Endothelial cell of umbilical vein (primary cell): ENCODE measurements at regions not wholly inside any gene's neighbourhood (a gene's known extent, or its start where the extent isn't known, plus 50 kb on each side); places are given as distances from the start of the nearest gene placed in this dataset.

Source experiments
- BruUV-seq: library from RNA; stranded (reverse); fragments of 400-500 nt; replicated peaks from 2 replicates; lab custom pipeline; 2021; lab: Mats Ljungman, UMichigan
- CTCF ChIA-PET: fragments of 300-600, 350-600 bp; sonication (Branson Sonifier 250); formaldehyde crosslinking; loops from one replicate; lab custom pipeline; 2021; ENCODE audit warnings: antibody characterized with exemption, inconsistent platforms; lab: Charles Lee
- POLR2A ChIA-PET: fragments of 300-600, 350-600 bp; sonication (Branson Sonifier 250); formaldehyde crosslinking; loops from one replicate; lab custom pipeline; 2021; ENCODE audit warnings: antibody characterized with exemption, inconsistent platforms; lab: Charles Lee
- DNase-seq: peaks from one replicate; pipeline ENCODE4 v3.0.0-alpha.2; 2011; ENCODE audit warnings: low read depth, low spot score
- FAIRE-seq: peaks from 2 replicates; lab custom pipeline; 2011; peaks lifted over from hg19 to GRCh38; lab: Jason Lieb, UNC
- H2AFZ ChIP-seq: 2 replicates; pipeline ENCODE4 v1.6.0; 2012; ENCODE audit warnings: low read depth, low read length, control low read depth, inconsistent platforms
- H3K27ac ChIP-seq: 2 replicates; pipeline ENCODE4 v1.5.1; 2011; ENCODE audit warnings: low read depth, mild to moderate bottlenecking, control low read depth, low read length, moderate library complexity; ENCODE audit not compliant: insufficient read depth
- H3K27me3 ChIP-seq, 2 experiments: 2 replicates each; pipeline versions ENCODE4 v1.6.0 to v1.6.1; 2011; ENCODE audit warnings: low read length in 2 of 2, mixed read lengths in 1 of 2; ENCODE audit not compliant: control insufficient read depth in 2 of 2, insufficient read depth in 2 of 2
- H3K36me3 ChIP-seq, 2 experiments: 2 replicates in 1 of 2; 3 replicates in 1 of 2; pipeline ENCODE4 v1.5.1; 2011; ENCODE audit warnings: low read length in 2 of 2, mild to moderate bottlenecking in 1 of 2, moderate library complexity in 1 of 2; ENCODE audit not compliant: control insufficient read depth in 2 of 2, insufficient read depth in 2 of 2; ENCODE audit errors: extremely low read depth in 1 of 2
- H3K4me1 ChIP-seq: 3 replicates; pipeline ENCODE4 v1.5.1; 2011; ENCODE audit warnings: mild to moderate bottlenecking, low read length; ENCODE audit not compliant: control insufficient read depth, insufficient read depth; ENCODE audit errors: extremely low read depth
- H3K4me2 ChIP-seq: 2 replicates; pipeline ENCODE4 v1.6.1; 2011; ENCODE audit warnings: low read length, control low read depth, mixed read lengths; ENCODE audit not compliant: insufficient read depth
- H3K4me3 ChIP-seq, 3 experiments: fragments of 200-600 bp in 1 of 3; sonication (generic), shearing (Covaris generic) in 1 of 3; replicated peaks in 1 of 3; 2 replicates each; pipeline ENCODE4 v1.5.1; 2011 to 2016; ENCODE audit warnings: control low read depth in 3 of 3, low read length in 3 of 3, mild to moderate bottlenecking in 2 of 3, inconsistent platforms in 1 of 3, low read depth in 1 of 3, moderate library complexity in 1 of 3; ENCODE audit not compliant: insufficient read depth in 1 of 3
- H3K79me2 ChIP-seq: 2 replicates; pipeline ENCODE4 v1.6.0; 2012; ENCODE audit warnings: low read length, inconsistent platforms; ENCODE audit not compliant: control insufficient read depth, insufficient read depth
- H3K9ac ChIP-seq: replicated peaks from 2 replicates; pipeline ENCODE3; 2011; ENCODE audit warnings: low read length, control low read depth; ENCODE audit not compliant: insufficient read depth; ENCODE audit errors: extremely low read depth
- H3K9me1 ChIP-seq: replicated peaks from 3 replicates; pipeline ENCODE4 v1.6.0; 2011; ENCODE audit warnings: mild to moderate bottlenecking, low read length; ENCODE audit not compliant: control insufficient read depth, insufficient read depth; ENCODE audit errors: extremely low read depth
- H3K9me3 ChIP-seq: replicated peaks from 2 replicates; pipeline ENCODE4 v1.5.1; 2012; ENCODE audit warnings: low read length, inconsistent platforms; ENCODE audit not compliant: control insufficient read depth, insufficient read depth
- H4K20me1 ChIP-seq: replicated peaks from 2 replicates; pipeline ENCODE3; 2011; ENCODE audit warnings: mild to moderate bottlenecking, low read length; ENCODE audit not compliant: control insufficient read depth, insufficient read depth; ENCODE audit errors: extremely low read depth
- FOS ChIP-seq: IDR thresholded peaks from 2 replicates; pipeline ENCODE4 v1.6.1; 2011; ENCODE audit warnings: mild to moderate bottlenecking, low read length, moderate library complexity, borderline replicate concordance; ENCODE audit not compliant: insufficient read depth
- GATA2 ChIP-seq: IDR thresholded peaks from 2 replicates; pipeline ENCODE4 v1.7.0; 2011; ENCODE audit warnings: low read depth, mild to moderate bottlenecking, moderate library complexity, mixed read lengths, low read length; ENCODE audit not compliant: insufficient read length, insufficient read depth
- POLR2A ChIP-seq: IDR thresholded peaks from 2 replicates; pipeline ENCODE4 v1.6.1; 2012; ENCODE audit warnings: low read depth, mild to moderate bottlenecking, control low read depth, low read length
- POLR2AphosphoS5 ChIP-seq: IDR thresholded peaks from 2 replicates; pipeline ENCODE4 v1.6.1; 2012; ENCODE audit warnings: low read depth, mild to moderate bottlenecking, control low read depth, low read length, moderate library complexity; ENCODE audit not compliant: insufficient read depth
- dilution Hi-C: fragments of 300-500 bp; cut with MboI; formaldehyde crosslinking; loops from one replicate; pipeline ENCODE4 v1.15.0; 2019; ENCODE audit warnings: low sequenced_read_pairs; ENCODE audit not compliant: extremely low pct_ligation_motif_present
- intact Hi-C: fragments of 100-400 bp; cut with micrococcal nuclease; formaldehyde crosslinking; loops from one replicate; pipeline ENCODE4 v1.10.0; 2022
- TF ChIP-seq, protein P1 (sequence below), 2 donors: IDR thresholded peaks; 1 replicate in 1 of 2; 2 replicates in 1 of 2; pipeline ENCODE4 v1.5.1; 2011; ENCODE audit warnings: low read length in 2 of 2, mild to moderate bottlenecking in 2 of 2, moderate library complexity in 2 of 2, control low read depth in 1 of 2, inconsistent platforms in 1 of 2, low read depth in 1 of 2; ENCODE audit not compliant: insufficient read depth in 1 of 2; ENCODE audit errors: extremely low read depth in 1 of 2
- TF ChIP-seq, protein P2 (sequence below): IDR thresholded peaks from 2 replicates; pipeline ENCODE4 v1.6.1; 2011; ENCODE audit not compliant: insufficient read depth, insufficient read length

DNA sequence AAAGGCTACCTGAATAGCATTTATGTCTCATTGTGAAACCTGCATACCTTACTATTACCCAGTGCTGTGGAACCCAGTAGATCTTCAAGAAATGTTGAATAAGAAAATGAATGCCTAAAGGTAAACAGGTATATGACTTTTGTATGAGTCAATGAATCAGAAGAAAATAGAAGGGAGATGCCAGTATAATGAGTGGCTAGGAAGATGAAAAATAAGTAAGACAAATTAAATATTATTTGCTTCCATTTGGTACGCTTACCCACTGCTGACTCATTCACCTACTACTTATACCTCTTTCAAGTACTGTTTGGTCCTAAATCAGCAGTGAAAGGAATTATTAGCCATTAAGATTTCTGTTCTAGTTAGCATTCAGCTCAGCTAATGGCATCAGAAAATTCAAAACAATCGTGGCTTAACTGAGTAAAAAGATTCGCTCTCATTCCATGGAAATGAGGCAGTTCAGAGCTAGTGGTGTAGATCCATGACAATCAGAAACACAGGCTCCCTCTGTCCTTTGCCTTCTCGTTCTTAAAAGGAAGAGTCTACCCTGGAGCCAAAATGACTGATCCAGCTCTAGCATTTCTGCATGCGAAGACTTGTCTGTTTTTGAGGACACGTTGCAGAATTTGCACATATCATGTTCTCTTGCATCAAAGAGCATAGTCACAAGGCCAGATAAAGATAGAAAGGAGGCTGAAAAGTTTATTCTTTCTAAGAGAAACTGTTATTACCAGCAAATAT lies 705.8 kb upstream of the USP15 start:
- no peaks in the 10 kb centered on the region for H4K20me1 ChIP-seq
- no peak overlapping the region for H2AFZ ChIP-seq
- no peak for TF ChIP-seq FOS
- TF ChIP-seq POLR2A, result no peak
- TF ChIP-seq, protein P1, sequence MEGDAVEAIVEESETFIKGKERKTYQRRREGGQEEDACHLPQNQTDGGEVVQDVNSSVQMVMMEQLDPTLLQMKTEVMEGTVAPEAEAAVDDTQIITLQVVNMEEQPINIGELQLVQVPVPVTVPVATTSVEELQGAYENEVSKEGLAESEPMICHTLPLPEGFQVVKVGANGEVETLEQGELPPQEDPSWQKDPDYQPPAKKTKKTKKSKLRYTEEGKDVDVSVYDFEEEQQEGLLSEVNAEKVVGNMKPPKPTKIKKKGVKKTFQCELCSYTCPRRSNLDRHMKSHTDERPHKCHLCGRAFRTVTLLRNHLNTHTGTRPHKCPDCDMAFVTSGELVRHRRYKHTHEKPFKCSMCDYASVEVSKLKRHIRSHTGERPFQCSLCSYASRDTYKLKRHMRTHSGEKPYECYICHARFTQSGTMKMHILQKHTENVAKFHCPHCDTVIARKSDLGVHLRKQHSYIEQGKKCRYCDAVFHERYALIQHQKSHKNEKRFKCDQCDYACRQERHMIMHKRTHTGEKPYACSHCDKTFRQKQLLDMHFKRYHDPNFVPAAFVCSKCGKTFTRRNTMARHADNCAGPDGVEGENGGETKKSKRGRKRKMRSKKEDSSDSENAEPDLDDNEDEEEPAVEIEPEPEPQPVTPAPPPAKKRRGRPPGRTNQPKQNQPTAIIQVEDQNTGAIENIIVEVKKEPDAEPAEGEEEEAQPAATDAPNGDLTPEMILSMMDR (IDR thresholded peaks at IDR 0.05; ENCODE audit: extremely low read depth in 1 of 2, insufficient read depth in 1 of 2, low read depth in 1 of 2, low read length in 2 of 2), result no peak
- TF ChIP-seq, protein P2, sequence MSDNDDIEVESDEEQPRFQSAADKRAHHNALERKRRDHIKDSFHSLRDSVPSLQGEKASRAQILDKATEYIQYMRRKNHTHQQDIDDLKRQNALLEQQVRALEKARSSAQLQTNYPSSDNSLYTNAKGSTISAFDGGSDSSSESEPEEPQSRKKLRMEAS, result no peak
- no peak for TF ChIP-seq POLR2AphosphoS5
- no peak for TF ChIP-seq GATA2
- H3K9ac ChIP-seq, result no peak overlapping the region
- no peak for DNase-seq
- no peak overlapping the region for H3K4me3 ChIP-seq
- POLR2A ChIA-PET, result no interaction called here
- H3K9me1 ChIP-seq, result no peaks in the 10 kb centered on the region
- intact Hi-C loops (no loop called here), dilution Hi-C loops (no loop called here)
- CTCF ChIA-PET, result no interaction called here
- H3K27me3 ChIP-seq, result no peaks in the 10 kb centered on the region
- H3K4me1 ChIP-seq, result no peaks in the 10 kb centered on the region
- H3K27ac ChIP-seq, result no peak overlapping the region
- peaks cover 8% of the 10 kb centered on the region for H3K9me3 ChIP-seq
- no peak for FAIRE-seq
- H3K36me3 ChIP-seq, result no peaks in the 10 kb centered on the region
- no peaks in the 10 kb centered on the region for H3K79me2 ChIP-seq
- H3K4me2 ChIP-seq, result no peak overlapping the region
- BruUV-seq, result no TSS peak
